ENCODE measurements at regions not wholly inside any gene's neighbourhood (a gene's known extent, or its start where the extent isn't known, plus 50 kb on each side); places are given as distances from the start of the nearest gene placed in this dataset.
"Not testable (repeated sequence)": the region's sequence is repeated elsewhere in the genome, so short reads cannot be mapped to it uniquely, and the experiment has no call there.

GRCh38 chr1:192905049-192905448, 96.2 kb downstream of the RGS2 start:
- Histone ChIP-seq H3K36me3 (ENCODE audit: insufficient read depth, low read length) (no peaks in the 10 kb centered on the region), H3K4me2 (ENCODE audit: low read depth, low read length, poor library complexity, severe bottlenecking) (no peak overlapping the region), H3K9ac (ENCODE audit: low read depth, low read length, poor library complexity, severe bottlenecking) (no peak overlapping the region), H3K27me3 (ENCODE audit: insufficient read depth, low read length, poor library complexity, severe bottlenecking) (no peaks in the 10 kb centered on the region), H3F3A (ENCODE audit: low read depth) (no peaks in the 10 kb centered on the region), H3K9me2 (replicated peaks; ENCODE audit: low read depth, low read length) (no peaks in the 10 kb centered on the region), H3K9me3 (ENCODE audit: insufficient read depth, low read depth, low read length) (no peaks in the 10 kb centered on the region), H3K79me2 (ENCODE audit: insufficient read depth, low read length) (no peaks in the 10 kb centered on the region), H4K20me1 (ENCODE audit: insufficient read depth, low read length, poor library complexity, severe bottlenecking) (no peaks in the 10 kb centered on the region), H3K4me3 (ENCODE audit: low read length, poor library complexity, severe bottlenecking) (no peak overlapping the region), H3K4me1 (ENCODE audit: insufficient read depth, low read length, poor library complexity, severe bottlenecking) (no peaks in the 10 kb centered on the region), H2AFZ (ENCODE audit: low read length) (no peak overlapping the region)
- TF ChIP-seq CTCF (conservative IDR thresholded peaks at IDR 0.05; ENCODE audit: low read length) (no peak), EZH2phosphoT487 (IDR thresholded peaks at IDR 0.05; ENCODE audit: borderline replicate concordance) (no peak)

GRCh38 chr1:192906334-192906733, 97.5 kb downstream of the RGS2 start:
- H3K4me2 ChIP-seq (ENCODE audit: low read depth, low read length, poor library complexity, severe bottlenecking) = no peak overlapping the region
- H2AFZ ChIP-seq (ENCODE audit: low read length) = no peak overlapping the region
- no peaks in the 10 kb centered on the region for H3K79me2 ChIP-seq (ENCODE audit: insufficient read depth, low read length)
- H3K27me3 ChIP-seq (ENCODE audit: insufficient read depth, low read length, poor library complexity, severe bottlenecking) = no peaks in the 10 kb centered on the region
- H3K9me2 ChIP-seq (replicated peaks; ENCODE audit: low read depth, low read length) = no peaks in the 10 kb centered on the region
- no peaks in the 10 kb centered on the region for H3K36me3 ChIP-seq (ENCODE audit: insufficient read depth, low read length)
- H3K9me3 ChIP-seq (ENCODE audit: insufficient read depth, low read depth, low read length) = no peaks in the 10 kb centered on the region
- TF ChIP-seq CTCF (conservative IDR thresholded peaks at IDR 0.05; ENCODE audit: low read length) = no peak
- TF ChIP-seq EZH2phosphoT487 (IDR thresholded peaks at IDR 0.05; ENCODE audit: borderline replicate concordance) = no peak
- no peaks in the 10 kb centered on the region for H3F3A ChIP-seq (ENCODE audit: low read depth)
- no peak overlapping the region for H3K4me3 ChIP-seq (ENCODE audit: low read length, poor library complexity, severe bottlenecking)
- no peaks in the 10 kb centered on the region for H4K20me1 ChIP-seq (ENCODE audit: insufficient read depth, low read length, poor library complexity, severe bottlenecking)
- peaks cover 4% of the 10 kb centered on the region for H3K4me1 ChIP-seq (ENCODE audit: insufficient read depth, low read length, poor library complexity, severe bottlenecking)
- H3K9ac ChIP-seq (ENCODE audit: low read depth, low read length, poor library complexity, severe bottlenecking) = no peak overlapping the region

GRCh38 chr1:192907545-192908243, 98.9 kb downstream of the RGS2 start:
- H3K36me3 ChIP-seq (ENCODE audit: insufficient read depth, low read length) = no peaks in the 10 kb centered on the region
- H3K4me2 ChIP-seq (ENCODE audit: low read depth, low read length, poor library complexity, severe bottlenecking) = no peak overlapping the region
- H4K20me1 ChIP-seq (ENCODE audit: insufficient read depth, low read length, poor library complexity, severe bottlenecking) = no peaks in the 10 kb centered on the region
- H3K9me3 ChIP-seq (ENCODE audit: insufficient read depth, low read depth, low read length) = no peaks in the 10 kb centered on the region
- H3F3A ChIP-seq (ENCODE audit: low read depth) = no peaks in the 10 kb centered on the region
- H3K4me3 ChIP-seq (ENCODE audit: low read length, poor library complexity, severe bottlenecking) = no peak overlapping the region
- H3K9me2 ChIP-seq (replicated peaks; ENCODE audit: low read depth, low read length) = no peaks in the 10 kb centered on the region
- peaks cover 4% of the 10 kb centered on the region for H3K4me1 ChIP-seq (ENCODE audit: insufficient read depth, low read length, poor library complexity, severe bottlenecking)
- no peaks in the 10 kb centered on the region for H3K27me3 ChIP-seq (ENCODE audit: insufficient read depth, low read length, poor library complexity, severe bottlenecking)
- H3K79me2 ChIP-seq (ENCODE audit: insufficient read depth, low read length) = no peaks in the 10 kb centered on the region
- TF ChIP-seq CTCF (conservative IDR thresholded peaks at IDR 0.05; ENCODE audit: low read length) (no peak), EZH2phosphoT487 (IDR thresholded peaks at IDR 0.05; ENCODE audit: borderline replicate concordance) (no peak)
- H2AFZ ChIP-seq (ENCODE audit: low read length) = no peak overlapping the region
- H3K9ac ChIP-seq (ENCODE audit: low read depth, low read length, poor library complexity, severe bottlenecking) = no peak overlapping the region

- H3K9me2 ChIP-seq (replicated peaks; ENCODE audit: low read depth, low read length); H3F3A ChIP-seq (ENCODE audit: low read depth); H3K4me2 ChIP-seq (ENCODE audit: low read depth, low read length, poor library complexity, severe bottlenecking); H3K9ac ChIP-seq (ENCODE audit: low read depth, low read length, poor library complexity, severe bottlenecking); H3K36me3 ChIP-seq (ENCODE audit: insufficient read depth, low read length); H3K27me3 ChIP-seq (ENCODE audit: insufficient read depth, low read length, poor library complexity, severe bottlenecking); H2AFZ ChIP-seq (ENCODE audit: low read length); H3K79me2 ChIP-seq (ENCODE audit: insufficient read depth, low read length); H3K4me1 ChIP-seq (ENCODE audit: insufficient read depth, low read length, poor library complexity, severe bottlenecking); H4K20me1 ChIP-seq (ENCODE audit: insufficient read depth, low read length, poor library complexity, severe bottlenecking); H3K4me3 ChIP-seq (ENCODE audit: low read length, poor library complexity, severe bottlenecking); H3K9me3 ChIP-seq (ENCODE audit: insufficient read depth, low read depth, low read length): not testable (repeated sequence)
Measured at GRCh38 chr1:192911896-192912656, 103.2 kb downstream of the RGS2 start.

Data from Loucy (cell line).